ENCODE measurements at regions not wholly inside any gene's neighbourhood (a gene's known extent, or its start where the extent isn't known, plus 50 kb on each side); places are given as distances from the start of the nearest gene placed in this dataset.
A peak's percentile ranks its signal among the peaks of the same experiment; 100 is the strongest.

GRCh38 chr14:71471634-71472355 is 460.4 kb upstream of the RGS6 start:
- Histone ChIP-seq H3K4me3 (ENCODE audit: low read length) (no peak overlapping the region), H3K27me3 (replicated peaks; ENCODE audit: control insufficient read depth, insufficient read depth, low read length) (no peaks in the 10 kb centered on the region), H3K9me3 (ENCODE audit: control insufficient read depth, low read length) (no peaks in the 10 kb centered on the region), H3K4me1 (ENCODE audit: control insufficient read depth, insufficient read depth, low read length) (peaks cover 25% of the 10 kb centered on the region), H3K36me3 (ENCODE audit: control insufficient read depth, insufficient read depth, low read length, severe bottlenecking) (no peaks in the 10 kb centered on the region), H3K9ac (ENCODE audit: low read length) (no peak overlapping the region)
- DNase-seq (ENCODE audit: low read depth): peak; percentile 34

GRCh38 chr14:71472356-71473340 is 459.6 kb upstream of the RGS6 start:
- H3K4me3 ChIP-seq (ENCODE audit: low read length): no peak overlapping the region
- no peak overlapping the region for H3K9ac ChIP-seq (ENCODE audit: low read length)
- H3K4me1 ChIP-seq (ENCODE audit: control insufficient read depth, insufficient read depth, low read length): peaks cover 16% of the 10 kb centered on the region
- no peaks in the 10 kb centered on the region for H3K36me3 ChIP-seq (ENCODE audit: control insufficient read depth, insufficient read depth, low read length, severe bottlenecking)
- H3K9me3 ChIP-seq (ENCODE audit: control insufficient read depth, low read length): no peaks in the 10 kb centered on the region
- no peaks in the 10 kb centered on the region for H3K27me3 ChIP-seq (replicated peaks; ENCODE audit: control insufficient read depth, insufficient read depth, low read length)
- no peak for DNase-seq (ENCODE audit: low read depth)

- H3K9me3 ChIP-seq (ENCODE audit: control insufficient read depth, low read length): no peaks in the 10 kb centered on the region
- no peaks in the 10 kb centered on the region for H3K27me3 ChIP-seq (replicated peaks; ENCODE audit: control insufficient read depth, insufficient read depth, low read length)
- no peaks in the 10 kb centered on the region for H3K36me3 ChIP-seq (ENCODE audit: control insufficient read depth, insufficient read depth, low read length, severe bottlenecking)
- H3K9ac ChIP-seq (ENCODE audit: low read length): no peak overlapping the region
- DNase-seq (ENCODE audit: low read depth): no peak
- no peak overlapping the region for H3K4me3 ChIP-seq (ENCODE audit: low read length)
- H3K4me1 ChIP-seq (ENCODE audit: control insufficient read depth, insufficient read depth, low read length): peaks cover 14% of the 10 kb centered on the region
These were observed 458.4 kb upstream of the RGS6 start for GRCh38 chr14:71473843-71474242.

- no peak overlapping the region for H3K4me3 ChIP-seq (ENCODE audit: low read length)
- peaks cover 17% of the 10 kb centered on the region for H3K4me1 ChIP-seq (ENCODE audit: control insufficient read depth, insufficient read depth, low read length)
- no peaks in the 10 kb centered on the region for H3K36me3 ChIP-seq (ENCODE audit: control insufficient read depth, insufficient read depth, low read length, severe bottlenecking)
- no peak for DNase-seq (ENCODE audit: low read depth)
- H3K9me3 ChIP-seq (ENCODE audit: control insufficient read depth, low read length): no peaks in the 10 kb centered on the region
- no peaks in the 10 kb centered on the region for H3K27me3 ChIP-seq (replicated peaks; ENCODE audit: control insufficient read depth, insufficient read depth, low read length)
- no peak overlapping the region for H3K9ac ChIP-seq (ENCODE audit: low read length)
These were observed 457.6 kb upstream of the RGS6 start for GRCh38 chr14:71474301-71475265.

GRCh38 chr14:71475916-71476315 is 456.3 kb upstream of the RGS6 start:
- Histone ChIP-seq H3K4me1 (ENCODE audit: control insufficient read depth, insufficient read depth, low read length) (peaks cover 17% of the 10 kb centered on the region), H3K9ac (ENCODE audit: low read length) (no peak overlapping the region), H3K36me3 (ENCODE audit: control insufficient read depth, insufficient read depth, low read length, severe bottlenecking) (no peaks in the 10 kb centered on the region), H3K9me3 (ENCODE audit: control insufficient read depth, low read length) (no peaks in the 10 kb centered on the region), H3K4me3 (ENCODE audit: low read length) (no peak overlapping the region), H3K27me3 (replicated peaks; ENCODE audit: control insufficient read depth, insufficient read depth, low read length) (no peaks in the 10 kb centered on the region)
- DNase-seq (ENCODE audit: low read depth): no peak

- H3K4me1 ChIP-seq (ENCODE audit: control insufficient read depth, insufficient read depth, low read length): peaks cover 17% of the 10 kb centered on the region
- H3K9ac ChIP-seq (ENCODE audit: low read length): no peak overlapping the region
- H3K27me3 ChIP-seq (replicated peaks; ENCODE audit: control insufficient read depth, insufficient read depth, low read length): no peaks in the 10 kb centered on the region
- H3K9me3 ChIP-seq (ENCODE audit: control insufficient read depth, low read length): no peaks in the 10 kb centered on the region
- no peak for DNase-seq (ENCODE audit: low read depth)
- no peaks in the 10 kb centered on the region for H3K36me3 ChIP-seq (ENCODE audit: control insufficient read depth, insufficient read depth, low read length, severe bottlenecking)
- H3K4me3 ChIP-seq (ENCODE audit: low read length): no peak overlapping the region
These were observed 453.7 kb upstream of the RGS6 start for GRCh38 chr14:71478542-71478941.

- DNase-seq (ENCODE audit: low read depth): no peak
- Histone ChIP-seq H3K9ac (ENCODE audit: low read length) (no peak overlapping the region), H3K27me3 (replicated peaks; ENCODE audit: control insufficient read depth, insufficient read depth, low read length) (no peaks in the 10 kb centered on the region), H3K9me3 (ENCODE audit: control insufficient read depth, low read length) (no peaks in the 10 kb centered on the region), H3K4me1 (ENCODE audit: control insufficient read depth, insufficient read depth, low read length) (peaks cover 24% of the 10 kb centered on the region), H3K36me3 (ENCODE audit: control insufficient read depth, insufficient read depth, low read length, severe bottlenecking) (no peaks in the 10 kb centered on the region), H3K4me3 (ENCODE audit: low read length) (no peak overlapping the region)
These were observed 451.1 kb upstream of the RGS6 start for GRCh38 chr14:71481021-71481654.

GRCh38 chr14:71482671-71483070 is 449.6 kb upstream of the RGS6 start:
- Histone ChIP-seq H3K4me1 (ENCODE audit: control insufficient read depth, insufficient read depth, low read length) (peaks cover 27% of the 10 kb centered on the region), H3K9ac (ENCODE audit: low read length) (no peak overlapping the region), H3K36me3 (ENCODE audit: control insufficient read depth, insufficient read depth, low read length, severe bottlenecking) (no peaks in the 10 kb centered on the region), H3K9me3 (ENCODE audit: control insufficient read depth, low read length) (no peaks in the 10 kb centered on the region), H3K4me3 (ENCODE audit: low read length) (no peak overlapping the region), H3K27me3 (replicated peaks; ENCODE audit: control insufficient read depth, insufficient read depth, low read length) (no peaks in the 10 kb centered on the region)
- no peak for DNase-seq (ENCODE audit: low read depth)

- Histone ChIP-seq H3K36me3 (ENCODE audit: control insufficient read depth, insufficient read depth, low read length, severe bottlenecking) (no peaks in the 10 kb centered on the region), H3K4me3 (ENCODE audit: low read length) (no peak overlapping the region), H3K27me3 (replicated peaks; ENCODE audit: control insufficient read depth, insufficient read depth, low read length) (no peaks in the 10 kb centered on the region), H3K4me1 (ENCODE audit: control insufficient read depth, insufficient read depth, low read length) (peaks cover 27% of the 10 kb centered on the region), H3K9ac (ENCODE audit: low read length) (no peak overlapping the region), H3K9me3 (ENCODE audit: control insufficient read depth, low read length) (no peaks in the 10 kb centered on the region)
- no peak for DNase-seq (ENCODE audit: low read depth)
These were observed 449.1 kb upstream of the RGS6 start for GRCh38 chr14:71483154-71483553.

- Histone ChIP-seq H3K4me3 (ENCODE audit: low read length) (no peak overlapping the region), H3K4me1 (ENCODE audit: control insufficient read depth, insufficient read depth, low read length) (peaks cover 32% of the 10 kb centered on the region), H3K9ac (ENCODE audit: low read length) (no peak overlapping the region), H3K36me3 (ENCODE audit: control insufficient read depth, insufficient read depth, low read length, severe bottlenecking) (no peaks in the 10 kb centered on the region), H3K27me3 (replicated peaks; ENCODE audit: control insufficient read depth, insufficient read depth, low read length) (no peaks in the 10 kb centered on the region), H3K9me3 (ENCODE audit: control insufficient read depth, low read length) (no peaks in the 10 kb centered on the region)
- DNase-seq (ENCODE audit: low read depth): no peak
These were observed 446.4 kb upstream of the RGS6 start for GRCh38 chr14:71485833-71486232.
